ENCODE measurements at regions not wholly inside any gene's neighbourhood (a gene's known extent, or its start where the extent isn't known, plus 50 kb on each side); places are given as distances from the start of the nearest gene placed in this dataset.
"Not testable (repeated sequence)": the region's sequence is repeated elsewhere in the genome, so short reads cannot be mapped to it uniquely, and the experiment has no call there.

- no peak for DNase-seq (ENCODE audit: low spot score)
Measured at GRCh38 chr7:157467496-157468212, 130.8 kb downstream of the DNAJB6 start.

- no peak for DNase-seq (ENCODE audit: low spot score)
Measured at GRCh38 chr7:157468221-157469111, 131.7 kb downstream of the DNAJB6 start.

GRCh38 chr7:157469181-157470016, 132.6 kb downstream of the DNAJB6 start:
- no peak for DNase-seq (ENCODE audit: low spot score)

- no peak for DNase-seq (ENCODE audit: low spot score)
Measured at GRCh38 chr7:157470017-157470322, 133.2 kb downstream of the DNAJB6 start.

- no peak for DNase-seq (ENCODE audit: low spot score)
Measured at GRCh38 chr7:157470701-157471131, 133.9 kb downstream of the DNAJB6 start.

GRCh38 chr7:157471259-157472125, 134.7 kb downstream of the DNAJB6 start:
- peak; percentile 75 for DNase-seq (ENCODE audit: low spot score)

GRCh38 chr7:157472311-157473050, 135.7 kb downstream of the DNAJB6 start:
- DNase-seq (ENCODE audit: low spot score) = no peak

- DNase-seq (ENCODE audit: low spot score) = no peak
Measured at GRCh38 chr7:157473051-157473569, 136.3 kb downstream of the DNAJB6 start.

GRCh38 chr7:157474685-157475084, 137.9 kb downstream of the DNAJB6 start:
- DNase-seq (ENCODE audit: low spot score) = no peak

GRCh38 chr7:157475095-157475494, 138.3 kb downstream of the DNAJB6 start:
- no peak for DNase-seq (ENCODE audit: low spot score)

GRCh38 chr7:157475601-157476000, 138.8 kb downstream of the DNAJB6 start:
- no peak for DNase-seq (ENCODE audit: low spot score)

GRCh38 chr7:157476201-157476600, 139.4 kb downstream of the DNAJB6 start:
- DNase-seq (ENCODE audit: low spot score) = no peak

- DNase-seq (ENCODE audit: low spot score) = no peak
Measured at GRCh38 chr7:157476654-157477549, 140.1 kb downstream of the DNAJB6 start.

GRCh38 chr7:157477550-157478212, 140.9 kb downstream of the DNAJB6 start:
- peak; percentile 17 for DNase-seq (ENCODE audit: low spot score)

GRCh38 chr7:157478611-157479010, 141.8 kb downstream of the DNAJB6 start:
- not testable (repeated sequence) for DNase-seq (ENCODE audit: low spot score)

GRCh38 chr7:157479326-157479725, 142.5 kb downstream of the DNAJB6 start:
- DNase-seq (ENCODE audit: low spot score) = no peak

- no peak for DNase-seq (ENCODE audit: low spot score)
Measured at GRCh38 chr7:157480371-157481050, 143.7 kb downstream of the DNAJB6 start.

- no peak for DNase-seq (ENCODE audit: low spot score)
Measured at GRCh38 chr7:157481389-157481788, 144.6 kb downstream of the DNAJB6 start.

Data from CD4-positive, alpha-beta T cell treated with Interleukin-6 at 100 ng/mL for 8 hours (primary cell).